Right lobe of liver (tissue), 6 donors: ENCODE measurements at regions not wholly inside any gene's neighbourhood (a gene's known extent, or its start where the extent isn't known, plus 50 kb on each side); places are given as distances from the start of the nearest gene placed in this dataset.

Source experiments
- ATAC-seq, 4 donors: fragments of 200-7000 bp; cut with Tn5 transposase; one replicate each; pipeline ENCODE4 v1.9.1; 2020; ENCODE audit warnings: mild to moderate bottlenecking in 4 of 4, moderate library complexity in 4 of 4
- DNase-seq, 3 donors: peaks; one replicate each; pipeline ENCODE4 v3.0.0-alpha.2; 2020
- H3K27ac ChIP-seq, 3 donors: fragments of 200-600 bp; one replicate each; pipeline ENCODE4 v1.8.0; 2022
- H3K27me3 ChIP-seq, 2 donors: fragments of 200-600 bp; one replicate each; pipeline ENCODE4 v1.8.0; 2022
- H3K36me3 ChIP-seq, 4 donors: fragments of 200-600 bp; sonication (generic) in 1 of 4; one replicate each; pipeline versions ENCODE4 v1.5.1 to v1.8.0; 2017 to 2022; ENCODE audit warnings: control low read depth in 1 of 4
- H3K4me1 ChIP-seq, 4 donors: fragments of 200-600 bp; sonication (generic) in 1 of 4; one replicate each; pipeline versions ENCODE4 v1.5.1 to v1.8.0; 2017 to 2022; ENCODE audit warnings: control low read depth in 1 of 4
- H3K4me3 ChIP-seq, 3 donors: fragments of 200-600 bp; one replicate each; pipeline ENCODE4 v1.8.0; 2022
- H3K9me3 ChIP-seq, 4 donors: fragments of 200-600 bp; sonication (generic) in 1 of 4; one replicate each; pipeline versions ENCODE4 v1.5.1 to v1.8.0; 2017 to 2022; ENCODE audit warnings: control low read depth in 1 of 4
- CTCF ChIP-seq, 4 donors: fragments of 200-600 bp in 3 of 4; fragments of 450-650 bp in 1 of 4; IDR thresholded peaks; one replicate each; pipeline versions ENCODE4 v1.5.1 to v1.8.0; 2016 to 2022; ENCODE audit warnings: antibody characterized with exemption in 4 of 4, mild to moderate bottlenecking in 2 of 4
- POLR2A ChIP-seq: fragments of 450-650 bp; IDR thresholded peaks from one replicate; pipeline ENCODE4 v1.6.1; 2017; ENCODE audit warnings: antibody characterized with exemption, mild to moderate bottlenecking
- WGBS: methylation state at CpG from one replicate; pipeline ENCODE4 v1.1.6; 2018; ENCODE audit warnings: low coverage, low lambda C conversion rate; ENCODE audit not compliant: insufficient coverage; ENCODE audit errors: missing lambda C conversion rate; 5-methylcytosine and 5-hydroxymethylcytosine counted together
- intact Hi-C, 2 donors: fragments of 100-400 bp; cut with DNase I; formaldehyde crosslinking; loops; one replicate each; pipeline versions ENCODE4 v1.11.2 to v1.14.1; 2022
- donor health status: DM: no; HTN: yes; CAD: no.
- donor health status: DM: no; HTN: no; CAD: no.
- donor health status: DM: no; HTN: no; CAD: no.
- donor health status: DM: no; HTN: yes; CAD: no.
- donor health status: DM: no; HTN: yes; CAD: no.

- H3K27ac ChIP-seq = no peak overlapping the region
- no peak overlapping the region for H3K4me3 ChIP-seq
- DNase-seq = no peak
- no peaks in the 10 kb centered on the region for H3K36me3 ChIP-seq
- no peaks in the 10 kb centered on the region for H3K27me3 ChIP-seq
- TF ChIP-seq CTCF (IDR thresholded peaks at IDR 0.05) = no peak
- no peak for TF ChIP-seq POLR2A
- intact Hi-C loops = no loop called here
- 54% methylated on average over 2 of the region's 2 CpGs for WGBS
- no peaks in the 10 kb centered on the region for H3K9me3 ChIP-seq
- no peaks in the 10 kb centered on the region for H3K4me1 ChIP-seq
- ATAC-seq = no peak
Observed at GRCh38 chr14:26339381-26339780, 258.5 kb downstream of the NOVA1 start.

- Histone ChIP-seq H3K4me3 (no peak overlapping the region), H3K36me3 (no peaks in the 10 kb centered on the region), H3K9me3 (no peaks in the 10 kb centered on the region), H3K27me3 (no peaks in the 10 kb centered on the region), H3K27ac (no peak overlapping the region), H3K4me1 (no peaks in the 10 kb centered on the region)
- TF ChIP-seq POLR2A (no peak), CTCF (IDR thresholded peaks at IDR 0.05) (no peak)
- no peak for ATAC-seq
- WGBS = 15% methylated on average over 2 of the region's 2 CpGs
- no peak for DNase-seq
- intact Hi-C loops = no loop called here
Observed at GRCh38 chr14:26338231-26338630, 259.6 kb downstream of the NOVA1 start.

GRCh38 chr14:26334288-26334687 lies 263.5 kb downstream of the NOVA1 start:
- no peaks in the 10 kb centered on the region for H3K4me1 ChIP-seq
- no peak overlapping the region for H3K27ac ChIP-seq
- no peak overlapping the region for H3K4me3 ChIP-seq
- DNase-seq = no peak
- TF ChIP-seq CTCF (IDR thresholded peaks at IDR 0.05) (no peak), POLR2A (no peak)
- no peak for ATAC-seq
- 26% methylated on average over 3 of the region's 3 CpGs for WGBS
- no peaks in the 10 kb centered on the region for H3K9me3 ChIP-seq
- H3K36me3 ChIP-seq = no peaks in the 10 kb centered on the region
- no peaks in the 10 kb centered on the region for H3K27me3 ChIP-seq
- intact Hi-C loops = no loop called here

GRCh38 chr14:26332966-26333365 lies 264.9 kb downstream of the NOVA1 start:
- Histone ChIP-seq H3K27me3 (no peaks in the 10 kb centered on the region), H3K9me3 (no peaks in the 10 kb centered on the region), H3K4me1 (no peaks in the 10 kb centered on the region), H3K4me3 (no peak overlapping the region), H3K27ac (no peak overlapping the region), H3K36me3 (no peaks in the 10 kb centered on the region)
- intact Hi-C loops = no loop called here
- DNase-seq (no peak), ATAC-seq (no peak)
- WGBS = 78% methylated on average over 7 of the region's 11 CpGs
- TF ChIP-seq CTCF (IDR thresholded peaks at IDR 0.05) (no peak), POLR2A (no peak)

GRCh38 chr14:26330982-26331381 lies 266.9 kb downstream of the NOVA1 start:
- TF ChIP-seq POLR2A (no peak), CTCF (IDR thresholded peaks at IDR 0.05) (no peak)
- DNase-seq (no peak), ATAC-seq (no peak)
- intact Hi-C loops = no loop called here
- H3K4me1 ChIP-seq = no peaks in the 10 kb centered on the region
- no peak overlapping the region for H3K4me3 ChIP-seq
- WGBS = 13% methylated on average over 1 of the region's 1 CpG
- no peak overlapping the region for H3K27ac ChIP-seq
- no peaks in the 10 kb centered on the region for H3K27me3 ChIP-seq
- H3K36me3 ChIP-seq = no peaks in the 10 kb centered on the region
- H3K9me3 ChIP-seq = no peaks in the 10 kb centered on the region
